HepG2 (cell line): ENCODE measurements at regions not wholly inside any gene's neighbourhood (a gene's known extent, or its start where the extent isn't known, plus 50 kb on each side); places are given as distances from the start of the nearest gene placed in this dataset.

Experiments used
- ATAC-seq: fragments of 200-7000 bp; cut with Tn5 transposase; 3 replicates; pipeline ENCODE4 v1.9.1; 2020; ENCODE audit warnings: mild to moderate bottlenecking, moderate library complexity
- BruUV-seq: library from RNA; stranded (reverse); fragments of 400-500 nt; replicated peaks from 2 replicates; lab custom pipeline; 2021; lab: Mats Ljungman, UMichigan
- CTCF ChIA-PET: fragments of 300-600 bp; formaldehyde crosslinking; extraction: SDS; loops from one replicate; lab custom pipeline; 2021; ENCODE audit warnings: low total read pairs, inconsistent platforms, low intra/inter-chr PET ratio; lab: Yijun Ruan, JAX
- POLR2A ChIA-PET: fragments of 350-600 bp; sonication (Branson Sonifier 250); formaldehyde crosslinking; loops from one replicate; lab custom pipeline; 2020; ENCODE audit warnings: antibody characterized with exemption, inconsistent platforms; lab: Yijun Ruan, JAX
- DNase-seq: peaks from one replicate; pipeline ENCODE4 v3.0.0-alpha.2; 2015; ENCODE audit warnings: low spot score
- FAIRE-seq: peaks from 3 replicates; lab custom pipeline; 2011; peaks lifted over from hg19 to GRCh38; lab: Jason Lieb, UNC
- H2AFZ ChIP-seq: one replicate; pipeline ENCODE4 v1.6.1; 2011; ENCODE audit warnings: low read length, inconsistent platforms
- H3K27ac ChIP-seq: fragments of 300-600 bp; 3 replicates; pipeline ENCODE4 v1.8.0; 2011; ENCODE audit warnings: mixed run types, mild to moderate bottlenecking, mixed read lengths, low read length, inconsistent platforms; ENCODE audit not compliant: insufficient read depth; ENCODE audit errors: extremely low read length
- H3K27me3 ChIP-seq, 2 experiments: fragments of 200-600 bp in 1 of 2; 2 replicates in 1 of 2; 3 replicates in 1 of 2; pipeline versions ENCODE4 v1.6.0 to v1.8.0; 2011; ENCODE audit warnings: low read length in 2 of 2, mild to moderate bottlenecking in 2 of 2, moderate library complexity in 2 of 2, inconsistent platforms in 1 of 2; ENCODE audit not compliant: insufficient read depth in 2 of 2, control insufficient read depth in 1 of 2
- H3K36me3 ChIP-seq, 2 experiments: fragments of 200-600 bp in 1 of 2; replicated peaks in 1 of 2; 2 replicates in 1 of 2; 3 replicates in 1 of 2; pipeline versions ENCODE4 v1.5.1 to v1.8.0; 2011; ENCODE audit warnings: low read length in 2 of 2, inconsistent platforms in 1 of 2; ENCODE audit not compliant: insufficient read depth in 2 of 2, control insufficient read depth in 1 of 2
- H3K4me1 ChIP-seq: 2 replicates; pipeline ENCODE4 v1.5.1; 2012; ENCODE audit warnings: low read length, inconsistent platforms; ENCODE audit not compliant: insufficient read depth
- H3K4me2 ChIP-seq: 2 replicates; pipeline ENCODE4 v1.6.0; 2011; ENCODE audit warnings: low read depth, low read length, inconsistent platforms
- H3K4me3 ChIP-seq, 3 experiments: fragments of 200-600 bp in 1 of 3; sonication (generic), shearing (Covaris generic) in 1 of 3; replicated peaks in 1 of 3; 2 replicates each; pipeline ENCODE4 v1.5.1; 2011 to 2016; ENCODE audit warnings: low read length in 3 of 3, inconsistent platforms in 2 of 3, low read depth in 2 of 3, mild to moderate bottlenecking in 2 of 3, control low read depth in 1 of 3, mixed read lengths in 1 of 3; ENCODE audit not compliant: insufficient read depth in 1 of 3
- H3K79me2 ChIP-seq: one replicate; pipeline ENCODE4 v1.6.1; 2011; ENCODE audit warnings: low read length, inconsistent platforms; ENCODE audit not compliant: insufficient read depth
- H3K9ac ChIP-seq: 2 replicates; pipeline ENCODE4 v1.6.0; 2011; ENCODE audit warnings: mild to moderate bottlenecking, low read depth, low read length, inconsistent platforms; ENCODE audit not compliant: insufficient read depth
- H3K9me3 ChIP-seq: 2 replicates; pipeline ENCODE4 v1.5.1; 2012; ENCODE audit warnings: mild to moderate bottlenecking, low read length
- H4K20me1 ChIP-seq: 2 replicates; pipeline ENCODE4 v1.6.0; 2011; ENCODE audit warnings: inconsistent platforms, mild to moderate bottlenecking, low read length, moderate library complexity; ENCODE audit not compliant: insufficient read depth
- CC2D1A ChIP-seq: sonication (generic); formaldehyde crosslinking; IDR thresholded peaks from 2 replicates; pipeline ENCODE4 v1.8.1; 2023; ENCODE audit warnings: mild to moderate bottlenecking, missing genetic modification reagents
- CEBPG ChIP-seq: IDR thresholded peaks from 2 replicates; pipeline ENCODE4 v1.6.1; 2016
- FIP1L1 ChIP-seq: fragments of 200-400 bp; formaldehyde crosslinking; IDR thresholded peaks from 2 replicates; pipeline ENCODE4 v1.6.1; 2018; ENCODE audit warnings: low read depth, mild to moderate bottlenecking, low read length, moderate library complexity, borderline replicate concordance; ENCODE audit not compliant: insufficient read depth
- HNRNPLL ChIP-seq: fragments of 200-400 bp; formaldehyde crosslinking; IDR thresholded peaks from 2 replicates; pipeline ENCODE4 v1.6.1; 2017; ENCODE audit warnings: mild to moderate bottlenecking, low read depth, low read length; ENCODE audit not compliant: poor library complexity, severe bottlenecking
- MYC ChIP-seq: sonication (generic); formaldehyde crosslinking; IDR thresholded peaks from 2 replicates; pipeline ENCODE4 v1.9.0; 2021; ENCODE audit warnings: missing genetic modification reagents, borderline replicate concordance
- SRF ChIP-seq: IDR thresholded peaks from 2 replicates; pipeline ENCODE4 v1.6.1; 2011; ENCODE audit warnings: mild to moderate bottlenecking, low read depth, low read length, moderate library complexity
- TBL1XR1 ChIP-seq: fragments of 150-350 bp; IDR thresholded peaks from 2 replicates; pipeline ENCODE4 v1.6.1; 2014; ENCODE audit warnings: borderline replicate concordance, low read length; ENCODE audit not compliant: partially characterized antibody
- ZKSCAN8 ChIP-seq: IDR thresholded peaks from 2 replicates; pipeline ENCODE4 v1.6.1; 2016; ENCODE audit warnings: borderline replicate concordance, missing genetic modification reagents, missing compliant biosample characterization
- ZNF234 ChIP-seq: sonication (generic); formaldehyde crosslinking; conservative IDR thresholded peaks from 2 replicates; pipeline ENCODE4 v1.5.1; 2020; ENCODE audit warnings: mild to moderate bottlenecking, missing genetic modification reagents
- ZNF790 ChIP-seq: sonication (generic); formaldehyde crosslinking; IDR thresholded peaks from 2 replicates; pipeline ENCODE4 v1.8.0; 2022; ENCODE audit warnings: missing genetic modification reagents, mild to moderate bottlenecking, borderline replicate concordance
- ZNF850 ChIP-seq: sonication (generic); formaldehyde crosslinking; conservative IDR thresholded peaks from 2 replicates; pipeline ENCODE4 v1.9.0; 2021; ENCODE audit warnings: mild to moderate bottlenecking, missing genetic modification reagents
- ZSCAN9 ChIP-seq: IDR thresholded peaks from 2 replicates; pipeline ENCODE4 v1.6.1; 2016; ENCODE audit warnings: borderline replicate concordance
- WGBS: methylation state at CpG from one replicate; pipeline ENCODE4 v1.1.6; 2017; ENCODE audit warnings: low lambda C conversion rate; 5-methylcytosine and 5-hydroxymethylcytosine counted together
- in situ Hi-C: cut with HindIII; loops from 2 replicates; pipeline ENCODE4 v1.10.0; 2017; ENCODE audit warnings: low pct_unique_long_range_greater_than_20kb; ENCODE audit not compliant: extremely low pct_ligation_motif_present
- intact Hi-C: fragments of 100-400 bp; cut with micrococcal nuclease; formaldehyde crosslinking; loops from one replicate; pipeline ENCODE4 v1.10.0; 2022; ENCODE audit not compliant: unreplicated experiment

GRCh38 chr1:188004849-188005248 is 1176.1 kb downstream of the PLA2G4A start:
- DNase-seq (no peak), FAIRE-seq (no peak), ATAC-seq (no peak)
- Histone ChIP-seq H3K4me1 (no peaks in the 10 kb centered on the region), H3K27ac (no peak overlapping the region), H4K20me1 (no peaks in the 10 kb centered on the region), H3K9ac (no peak overlapping the region), H2AFZ (no peak overlapping the region), H3K4me2 (no peak overlapping the region), H3K36me3 (no peaks in the 10 kb centered on the region), H3K9me3 (no peaks in the 10 kb centered on the region), H3K79me2 (no peaks in the 10 kb centered on the region), H3K4me3 (no peak overlapping the region), H3K27me3 (no peaks in the 10 kb centered on the region)
- POLR2A ChIA-PET, result no interaction called here
- BruUV-seq, result no TSS peak
- TF ChIP-seq ZNF850 (CRISPR knock-in tag) (no peak), ZNF790 (CRISPR knock-in tag) (no peak), ZKSCAN8 (CRISPR knock-in tag) (no peak), ZSCAN9 (CRISPR knock-in tag) (no peak), ZNF234 (no peak), CEBPG (CRISPR knock-in tag) (no peak), FIP1L1 (no peak), MYC (CRISPR knock-in tag) (no peak), SRF (no peak), HNRNPLL (no peak), TBL1XR1 (no peak), CC2D1A (CRISPR knock-in tag) (no peak)
- in situ Hi-C loops (no loop called here), intact Hi-C loops (no loop called here)
- CTCF ChIA-PET, result no interaction called here
- WGBS, result 48% methylated on average over 1 of the region's 1 CpG
